AG20443 (cell line): ENCODE measurements at regions not wholly inside any gene's neighbourhood (a gene's known extent, or its start where the extent isn't known, plus 50 kb on each side); places are given as distances from the start of the nearest gene placed in this dataset.
A peak's percentile ranks its signal among the peaks of the same experiment; 100 is the strongest.

Experiments
- DNase-seq: peaks from one replicate; pipeline ENCODE4 v3.0.0; 2012; ENCODE audit warnings: low spot score, mixed read lengths

- no peak for DNase-seq
Observed at GRCh38 chr10:118537623-118538022, 57.8 kb downstream of the PRLHR start.

- no peak for DNase-seq
Observed at GRCh38 chr10:118534136-118534535, 61.3 kb downstream of the PRLHR start.

- peak; percentile 56 for DNase-seq
Observed at GRCh38 chr10:118531105-118531852, 64.2 kb downstream of the PRLHR start.

GRCh38 chr10:118528426-118528825, 67.0 kb downstream of the PRLHR start:
- DNase-seq: no peak

- peak; percentile 36 for DNase-seq
Observed at GRCh38 chr10:118523775-118524174, 71.7 kb downstream of the PRLHR start.

GRCh38 chr10:118522791-118523498, 72.5 kb downstream of the PRLHR start:
- peak; percentile 64 for DNase-seq

GRCh38 chr10:118521415-118522117, 73.9 kb downstream of the PRLHR start:
- DNase-seq: no peak

GRCh38 chr10:118520116-118520742, 75.2 kb downstream of the PRLHR start:
- DNase-seq: no peak

GRCh38 chr10:118518095-118518494, 77.4 kb downstream of the PRLHR start:
- no peak for DNase-seq

GRCh38 chr10:118516716-118517115, 78.7 kb downstream of the PRLHR start:
- no peak for DNase-seq

GRCh38 chr10:118513174-118513573, 82.3 kb downstream of the PRLHR start:
- DNase-seq: no peak

GRCh38 chr10:118511711-118512110, 83.7 kb downstream of the PRLHR start:
- no peak for DNase-seq

GRCh38 chr10:118508863-118509262, 86.6 kb downstream of the PRLHR start:
- no peak for DNase-seq

- no peak for DNase-seq
Observed at GRCh38 chr10:118508355-118508754, 87.1 kb downstream of the PRLHR start.

- no peak for DNase-seq
Observed at GRCh38 chr10:118506671-118507590, 88.5 kb downstream of the PRLHR start.

GRCh38 chr10:118505363-118505762, 90.1 kb downstream of the PRLHR start:
- no peak for DNase-seq

GRCh38 chr10:118504467-118505205, 90.8 kb downstream of the PRLHR start:
- peak; percentile 86 for DNase-seq

GRCh38 chr10:118504044-118504443, 91.4 kb downstream of the PRLHR start:
- no peak for DNase-seq

- DNase-seq: no peak
Observed at GRCh38 chr10:118503192-118503591, 92.3 kb downstream of the PRLHR start.

- DNase-seq: peak; percentile 81
Observed at GRCh38 chr10:118501637-118502440, 93.6 kb downstream of the PRLHR start.
